Frontal cortex (tissue), 3 donors: ENCODE measurements at regions not wholly inside any gene's neighbourhood (a gene's known extent, or its start where the extent isn't known, plus 50 kb on each side); places are given as distances from the start of the nearest gene placed in this dataset.
"Not testable (repeated sequence)": the region's sequence is repeated elsewhere in the genome, so short reads cannot be mapped to it uniquely, and the experiment has no call there.

Experiments used
- DNase-seq, 2 donors: peaks; one replicate each; pipeline ENCODE4 v3.0.0; 2012; ENCODE audit warnings: low spot score in 2 of 2
- FAIRE-seq: peaks from 2 replicates; lab custom pipeline; 2012; peaks lifted over from hg19 to GRCh38; lab: Jason Lieb, UNC
- donor health status: control.
- donor health status: control.
- donor health status: control.

GRCh38 chr3:30471796-30472489 is 134.5 kb upstream of the TGFBR2 start:
- FAIRE-seq (no peak), DNase-seq (no peak)

GRCh38 chr3:30473374-30474051 is 132.9 kb upstream of the TGFBR2 start:
- DNase-seq (no peak), FAIRE-seq (no peak)

GRCh38 chr3:30474371-30474770 is 132.0 kb upstream of the TGFBR2 start:
- FAIRE-seq (no peak), DNase-seq (no peak)

GRCh38 chr3:30475038-30475808 is 131.2 kb upstream of the TGFBR2 start:
- DNase-seq (no peak), FAIRE-seq (no peak)

GRCh38 chr3:30475809-30476178 is 130.6 kb upstream of the TGFBR2 start:
- FAIRE-seq (no peak), DNase-seq (no peak)

GRCh38 chr3:30476368-30477084 is 129.9 kb upstream of the TGFBR2 start:
- DNase-seq (no peak), FAIRE-seq (no peak)

GRCh38 chr3:30477149-30477921 is 129.1 kb upstream of the TGFBR2 start:
- DNase-seq (no peak), FAIRE-seq (no peak)

GRCh38 chr3:30479737-30480136 is 126.7 kb upstream of the TGFBR2 start:
- FAIRE-seq, DNase-seq: not testable (repeated sequence)

- FAIRE-seq, DNase-seq: not testable (repeated sequence)
These were observed 126.2 kb upstream of the TGFBR2 start for GRCh38 chr3:30480156-30480555.

GRCh38 chr3:30480587-30480986 is 125.8 kb upstream of the TGFBR2 start:
- FAIRE-seq (no peak), DNase-seq (no peak)

- FAIRE-seq: no peak
- no peak for DNase-seq
These were observed 125.2 kb upstream of the TGFBR2 start for GRCh38 chr3:30481241-30481640.

- FAIRE-seq, DNase-seq: not testable (repeated sequence)
These were observed 122.2 kb upstream of the TGFBR2 start for GRCh38 chr3:30484229-30484628.

- DNase-seq (no peak), FAIRE-seq (no peak)
These were observed 120.0 kb upstream of the TGFBR2 start for GRCh38 chr3:30486368-30486767.

- DNase-seq: no peak
- no peak for FAIRE-seq
These were observed 118.2 kb upstream of the TGFBR2 start for GRCh38 chr3:30488070-30488756.

GRCh38 chr3:30492322-30493192 is 113.8 kb upstream of the TGFBR2 start:
- no peak for FAIRE-seq
- DNase-seq: no peak

GRCh38 chr3:30493911-30494311 is 112.5 kb upstream of the TGFBR2 start:
- FAIRE-seq: no peak

GRCh38 chr3:30495172-30496065 is 111.0 kb upstream of the TGFBR2 start:
- FAIRE-seq (no peak), DNase-seq (no peak)

More at GRCh38 chr3:30493911-30494311, 112.5 kb upstream of the TGFBR2 start:
- DNase-seq: no peak
